ENCODE measurements at regions not wholly inside any gene's neighbourhood (a gene's known extent, or its start where the extent isn't known, plus 50 kb on each side); places are given as distances from the start of the nearest gene placed in this dataset.

- TF ChIP-seq CTCF (IDR thresholded peaks at IDR 0.05) (no peak), POLR2A (IDR thresholded peaks at IDR 0.05) (no peak)
Observed at GRCh38 chrX:63513825-63514568, 162.9 kb upstream of the SPIN4 start.
